ENCODE measurements at regions not wholly inside any gene's neighbourhood (a gene's known extent, or its start where the extent isn't known, plus 50 kb on each side); places are given as distances from the start of the nearest gene placed in this dataset.

GRCh38 chr1:79819140-79819539, 812.6 kb upstream of the ADGRL4 start (continued):
- TF ChIP-seq SNAPC4 (CRISPR knock-in tag; IDR thresholded peaks at IDR 0.05) = no peak
- TF ChIP-seq ZNF557 (CRISPR knock-in tag; IDR thresholded peaks at IDR 0.05) = no peak
- TF ChIP-seq SNAPC2 (CRISPR knock-in tag; IDR thresholded peaks at IDR 0.05) = no peak

GRCh38 chr1:79817031-79817560, 810.6 kb upstream of the ADGRL4 start:
- Histone ChIP-seq H3K4me1 (ENCODE audit: insufficient read depth, low read length) (no peaks in the 10 kb centered on the region), H3K4me3 (replicated peaks in 1 of 3; ENCODE audit: insufficient read depth in 1 of 3, low read depth in 2 of 3, low read length in 3 of 3) (no peak overlapping the region), H3K79me2 (ENCODE audit: insufficient read depth, low read length) (no peaks in the 10 kb centered on the region), H3K9ac (ENCODE audit: insufficient read depth, low read depth, low read length) (no peak overlapping the region), H3K4me2 (ENCODE audit: low read depth, low read length) (no peak overlapping the region), H3K9me3 (ENCODE audit: low read length) (peaks cover 81% of the 10 kb centered on the region), H3K27ac (ENCODE audit: extremely low read length, insufficient read depth, low read length) (no peak overlapping the region), H3K36me3 (replicated peaks in 1 of 2; ENCODE audit: control insufficient read depth in 1 of 2, insufficient read depth in 2 of 2, low read length in 2 of 2) (no peaks in the 10 kb centered on the region), H4K20me1 (ENCODE audit: insufficient read depth, low read length) (no peaks in the 10 kb centered on the region), H2AFZ (ENCODE audit: low read length) (no peak overlapping the region), H3K27me3 (ENCODE audit: control insufficient read depth in 1 of 2, insufficient read depth in 2 of 2, low read length in 2 of 2) (no peaks in the 10 kb centered on the region)
- DNase-seq (ENCODE audit: low spot score) = no peak
- BruUV-seq (replicated peaks) = no TSS peak
- intact Hi-C loops (cut with micrococcal nuclease; ENCODE audit: unreplicated experiment) = no loop called here
- ChIA-PET POLR2A (no interaction called here), CTCF (ENCODE audit: low intra/inter-chr PET ratio, low total read pairs) (no interaction called here)
- WGBS (ENCODE audit: low lambda C conversion rate) = 1% methylated on average over 4 of the region's 4 CpGs
- no peak for ATAC-seq
- in situ Hi-C loops (cut with HindIII; ENCODE audit: extremely low pct_ligation_motif_present, low pct_unique_long_range_greater_than_20kb) = no loop called here
- FAIRE-seq = no peak
- TF ChIP-seq ZFAT (CRISPR knock-in tag; conservative IDR thresholded peaks at IDR 0.05) (no peak), ZNF513 (CRISPR knock-in tag; conservative IDR thresholded peaks at IDR 0.05) (no peak), ZNF775 (CRISPR knock-in tag; IDR thresholded peaks at IDR 0.05; ENCODE audit: borderline replicate concordance) (no peak), RELA (CRISPR knock-in tag; IDR thresholded peaks at IDR 0.05) (no peak), ZNF205 (CRISPR knock-in tag; IDR thresholded peaks at IDR 0.05) (no peak), ZSCAN30 (CRISPR knock-in tag; IDR thresholded peaks at IDR 0.05) (no peak), ZNF225 (CRISPR knock-in tag; IDR thresholded peaks at IDR 0.05) (no peak), ZSCAN5A (CRISPR knock-in tag; IDR thresholded peaks at IDR 0.05; ENCODE audit: borderline replicate concordance) (no peak), PAX8 (CRISPR knock-in tag; IDR thresholded peaks at IDR 0.05; ENCODE audit: borderline replicate concordance) (no peak)

Measured in HepG2 (cell line).